GM12875 (cell line): ENCODE measurements at regions not wholly inside any gene's neighbourhood (a gene's known extent, or its start where the extent isn't known, plus 50 kb on each side); places are given as distances from the start of the nearest gene placed in this dataset.
A peak's percentile ranks its signal among the peaks of the same experiment; 100 is the strongest.

Experiments used
- H3K4me3 ChIP-seq: one replicate; pipeline ENCODE4 v1.5.1; 2011; ENCODE audit warnings: low read depth, low read length, control low read depth
- CTCF ChIP-seq: IDR thresholded peaks from 2 replicates; pipeline ENCODE4 v1.5.1; 2011; ENCODE audit warnings: low read depth, mild to moderate bottlenecking, control low read depth, inconsistent platforms, low read length, moderate library complexity, borderline replicate concordance; ENCODE audit not compliant: insufficient read depth

- TF ChIP-seq CTCF, result no peak
- no peak overlapping the region for H3K4me3 ChIP-seq
Observed at GRCh38 chr18:37812961-37813360, 247.4 kb upstream of the CELF4 start.

- TF ChIP-seq CTCF, result no peak
- no peak overlapping the region for H3K4me3 ChIP-seq
Observed at GRCh38 chr18:37805773-37806404, 240.3 kb upstream of the CELF4 start.

- no peak for TF ChIP-seq CTCF
- H3K4me3 ChIP-seq, result no peak overlapping the region
Observed at GRCh38 chr18:37796823-37797349, 231.3 kb upstream of the CELF4 start.

GRCh38 chr18:37787452-37787851, 221.9 kb upstream of the CELF4 start:
- TF ChIP-seq CTCF, result no peak
- no peak overlapping the region for H3K4me3 ChIP-seq

GRCh38 chr18:37783771-37784170, 218.2 kb upstream of the CELF4 start:
- H3K4me3 ChIP-seq, result no peak overlapping the region
- TF ChIP-seq CTCF, result no peak

GRCh38 chr18:37779220-37779619, 213.6 kb upstream of the CELF4 start:
- TF ChIP-seq CTCF, result no peak
- H3K4me3 ChIP-seq, result no peak overlapping the region

- peak; percentile 83 for TF ChIP-seq CTCF
- no peak overlapping the region for H3K4me3 ChIP-seq
Observed at GRCh38 chr18:37778417-37779165, 213.0 kb upstream of the CELF4 start.
